ENCODE measurements at regions not wholly inside any gene's neighbourhood (a gene's known extent, or its start where the extent isn't known, plus 50 kb on each side); places are given as distances from the start of the nearest gene placed in this dataset.
A peak's percentile ranks its signal among the peaks of the same experiment; 100 is the strongest.

GRCh38 chr10:35795131-35795824 lies 153.2 kb upstream of the FZD8 start:
- H3K4me3 ChIP-seq (ENCODE audit: low read depth, low read length), result no peak overlapping the region
- no peak for DNase-seq (ENCODE audit: low read depth)
- TF ChIP-seq CTCF (IDR thresholded peaks at IDR 0.05; ENCODE audit: insufficient read depth, low read depth, low read length, missing control alignments), result no peak

GRCh38 chr10:35794703-35795102 lies 152.6 kb upstream of the FZD8 start:
- DNase-seq (ENCODE audit: low read depth), result no peak
- no peak overlapping the region for H3K4me3 ChIP-seq (ENCODE audit: low read depth, low read length)
- TF ChIP-seq CTCF (IDR thresholded peaks at IDR 0.05; ENCODE audit: insufficient read depth, low read depth, low read length, missing control alignments), result no peak

GRCh38 chr10:35792291-35792690 lies 150.2 kb upstream of the FZD8 start:
- no peak for TF ChIP-seq CTCF (IDR thresholded peaks at IDR 0.05; ENCODE audit: insufficient read depth, low read depth, low read length, missing control alignments)
- peak; percentile 45 for DNase-seq (ENCODE audit: low read depth)
- no peak overlapping the region for H3K4me3 ChIP-seq (ENCODE audit: low read depth, low read length)

- no peak for TF ChIP-seq CTCF (IDR thresholded peaks at IDR 0.05; ENCODE audit: insufficient read depth, low read depth, low read length, missing control alignments)
- H3K4me3 ChIP-seq (ENCODE audit: low read depth, low read length), result no peak overlapping the region
- DNase-seq (ENCODE audit: low read depth), result no peak
Measured at GRCh38 chr10:35789996-35790395, 147.9 kb upstream of the FZD8 start.

GRCh38 chr10:35784751-35785150 lies 142.7 kb upstream of the FZD8 start:
- TF ChIP-seq CTCF (IDR thresholded peaks at IDR 0.05; ENCODE audit: insufficient read depth, low read depth, low read length, missing control alignments), result no peak
- no peak overlapping the region for H3K4me3 ChIP-seq (ENCODE audit: low read depth, low read length)
- DNase-seq (ENCODE audit: low read depth), result no peak

- DNase-seq (ENCODE audit: low read depth), result no peak
- no peak for TF ChIP-seq CTCF (IDR thresholded peaks at IDR 0.05; ENCODE audit: insufficient read depth, low read depth, low read length, missing control alignments)
- no peak overlapping the region for H3K4me3 ChIP-seq (ENCODE audit: low read depth, low read length)
Measured at GRCh38 chr10:35783305-35783838, 141.3 kb upstream of the FZD8 start.

GRCh38 chr10:35781643-35782035 lies 139.5 kb upstream of the FZD8 start:
- peak; percentile 18 for DNase-seq (ENCODE audit: low read depth)
- TF ChIP-seq CTCF (IDR thresholded peaks at IDR 0.05; ENCODE audit: insufficient read depth, low read depth, low read length, missing control alignments), result peak; percentile 26
- H3K4me3 ChIP-seq (ENCODE audit: low read depth, low read length), result no peak overlapping the region
